B cell (primary cell): ENCODE measurements at regions not wholly inside any gene's neighbourhood (a gene's known extent, or its start where the extent isn't known, plus 50 kb on each side); places are given as distances from the start of the nearest gene placed in this dataset.

Experiments
- ATAC-seq: fragments of 200-7000 bp; cut with Tn5 transposase; one replicate; pipeline ENCODE4 v1.10.0; 2021; ENCODE audit warnings: low read depth, mild to moderate bottlenecking, moderate number of reproducible peaks, moderate library complexity
- CTCF ChIA-PET: fragments of 350-600 bp; sonication (Branson Sonifier 250); formaldehyde crosslinking; loops from one replicate; lab custom pipeline; 2021; ENCODE audit warnings: antibody characterized with exemption, inconsistent platforms; lab: Charles Lee
- POLR2A ChIA-PET: fragments of 350-600 bp; sonication (Branson Sonifier 250); formaldehyde crosslinking; loops from one replicate; lab custom pipeline; 2021; ENCODE audit warnings: antibody characterized with exemption; lab: Charles Lee
- DNase-seq: peaks from one replicate; pipeline ENCODE4 v3.0.0; 2013
- H2AFZ ChIP-seq: 2 replicates; pipeline ENCODE4 v1.6.1; 2012; ENCODE audit warnings: mild to moderate bottlenecking, low read depth, low read length; ENCODE audit not compliant: insufficient read depth, poor library complexity, severe bottlenecking
- H3K27ac ChIP-seq, 2 donors: 1 replicate in 1 of 2; 2 replicates in 1 of 2; pipeline ENCODE4 v1.5.1; 2012 to 2013; ENCODE audit warnings: low read length in 2 of 2, mild to moderate bottlenecking in 2 of 2, moderate library complexity in 1 of 2
- H3K27me3 ChIP-seq, 4 experiments: fragments of 200-600 bp in 1 of 4; sonication (generic) in 1 of 4; replicated peaks in 1 of 4; 1 replicate in 2 of 4; 2 replicates in 2 of 4; pipeline versions ENCODE4 v1.6.1 to v1.7.0; 2013 to 2016; ENCODE audit warnings: low read length in 3 of 4, mild to moderate bottlenecking in 2 of 4, mixed read lengths in 1 of 4, moderate library complexity in 1 of 4; ENCODE audit not compliant: insufficient read depth in 4 of 4, control insufficient read depth in 3 of 4; ENCODE audit errors: control extremely low read depth in 1 of 4
- H3K36me3 ChIP-seq, 2 experiments: replicated peaks in 1 of 2; 1 replicate in 1 of 2; 2 replicates in 1 of 2; pipeline versions ENCODE4 v1.6.1 to v1.7.1; 2013; ENCODE audit warnings: low read length in 1 of 2; ENCODE audit not compliant: insufficient read depth in 2 of 2, control insufficient read depth in 1 of 2; ENCODE audit errors: control extremely low read depth in 1 of 2, extremely low read depth in 1 of 2
- H3K4me1 ChIP-seq, 2 donors: fragments of 200-600 bp in 1 of 2; sonication (generic) in 1 of 2; 1 replicate in 1 of 2; 2 replicates in 1 of 2; pipeline versions ENCODE4 v1.5.1 to v1.6.1; 2013 to 2017; ENCODE audit warnings: low read length in 2 of 2; ENCODE audit not compliant: control insufficient read depth in 2 of 2, insufficient read depth in 2 of 2
- H3K4me2 ChIP-seq: replicated peaks from 2 replicates; pipeline ENCODE3; 2012; ENCODE audit warnings: mild to moderate bottlenecking, low read depth, low read length; ENCODE audit not compliant: poor library complexity, severe bottlenecking
- H3K4me3 ChIP-seq, 5 experiments: fragments of 200-600 bp in 1 of 5; sonication (generic) in 1 of 5; 1 replicate in 3 of 5; 2 replicates in 2 of 5; pipeline versions ENCODE4 v1.5.1 to v1.7.0; 2011 to 2016; ENCODE audit warnings: low read length in 4 of 5, mild to moderate bottlenecking in 4 of 5, low read depth in 2 of 5, control low read depth in 1 of 5, moderate library complexity in 1 of 5; ENCODE audit not compliant: insufficient read depth in 1 of 5; ENCODE audit errors: control extremely low read depth in 1 of 5, extremely low read depth in 1 of 5
- H3K79me2 ChIP-seq: fragments of 200-600 bp; sonication (generic); one replicate; pipeline ENCODE4 v1.6.0; 2016; ENCODE audit warnings: low read length; ENCODE audit not compliant: control insufficient read depth, insufficient read depth
- H3K9ac ChIP-seq: fragments of 200-600 bp; sonication (generic); 2 replicates; pipeline ENCODE4 v1.6.1; 2017; ENCODE audit warnings: mild to moderate bottlenecking, low read length, moderate library complexity
- H3K9me3 ChIP-seq, 3 donors: one replicate each; pipeline versions ENCODE4 v1.6.1 to v1.7.1; 2013; ENCODE audit warnings: low read length in 2 of 3; ENCODE audit not compliant: control insufficient read depth in 2 of 3, insufficient read depth in 1 of 3; ENCODE audit errors: control extremely low read depth in 1 of 3
- H4K20me1 ChIP-seq: 2 replicates; pipeline ENCODE4 v1.6.0; 2012; ENCODE audit warnings: mild to moderate bottlenecking, low read length; ENCODE audit not compliant: insufficient read depth, control insufficient read depth, poor library complexity, severe bottlenecking
- H3K27ac Mint-ChIP-seq: one replicate; pipeline ENCODE4 v1.8.0; 2021; ENCODE audit warnings: mixed read lengths
- H3K27me3 Mint-ChIP-seq: one replicate; pipeline ENCODE4 v1.8.0; 2021; ENCODE audit warnings: mixed read lengths
- H3K4me1 Mint-ChIP-seq: one replicate; pipeline ENCODE4 v1.8.0; 2021; ENCODE audit warnings: mixed read lengths
- H3K4me3 Mint-ChIP-seq: one replicate; pipeline ENCODE4 v1.8.0; 2021; ENCODE audit warnings: mixed read lengths
- H3K9me3 Mint-ChIP-seq: one replicate; pipeline ENCODE4 v1.8.0; 2022; ENCODE audit warnings: mixed read lengths; ENCODE audit not compliant: insufficient read depth
- EZH2 ChIP-seq: IDR thresholded peaks from 2 replicates; pipeline ENCODE4 v1.6.1; 2012; ENCODE audit warnings: borderline replicate concordance, low read depth, mild to moderate bottlenecking, moderate library complexity, low read length; ENCODE audit not compliant: insufficient read depth, poor library complexity, severe bottlenecking
- WGBS: methylation state at CpG from one replicate; pipeline ENCODE4 v1.1.5; 2013; ENCODE audit warnings: missing lambda C conversion rate; ENCODE audit not compliant: insufficient coverage; 5-methylcytosine and 5-hydroxymethylcytosine counted together
- intact Hi-C: fragments of 100-400 bp; cut with micrococcal nuclease; formaldehyde crosslinking; loops from one replicate; pipeline ENCODE4 v1.10.0; 2022
- TF ChIP-seq, protein P1 (sequence below): fragments of 200-600 bp; IDR thresholded peaks from one replicate; pipeline ENCODE4 v1.8.0; 2022; ENCODE audit warnings: antibody characterized with exemption, mild to moderate bottlenecking

DNA sequence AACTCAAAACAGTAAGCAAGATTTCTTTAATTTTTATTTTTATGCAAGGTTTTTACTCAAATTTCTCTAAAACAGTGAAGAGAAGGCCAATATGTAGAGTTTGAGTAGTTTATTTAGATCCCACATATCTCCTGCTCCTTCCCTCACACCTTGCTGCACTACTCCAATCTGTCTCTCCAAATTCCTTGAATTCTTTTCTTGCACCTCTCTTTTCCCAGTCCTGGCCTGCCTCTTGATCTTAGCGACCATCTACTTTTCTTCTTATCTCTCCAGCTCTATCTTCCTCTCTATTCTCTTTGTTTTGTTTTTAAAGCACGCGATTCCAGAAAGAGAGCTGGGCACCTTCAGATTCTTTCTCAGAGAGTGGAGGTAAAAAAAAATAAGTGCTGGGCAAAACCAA, 86.7 kb upstream of the KCNQ5 start:
- DNase-seq, result no peak
- CTCF ChIA-PET, result no interaction called here
- H2AFZ ChIP-seq, result no peak overlapping the region
- H4K20me1 ChIP-seq, result no peaks in the 10 kb centered on the region
- no peak overlapping the region for H3K9ac ChIP-seq
- H3K9me3 Mint-ChIP-seq, result peaks cover 2% of the 10 kb centered on the region
- POLR2A ChIA-PET, result no interaction called here
- no peaks in the 10 kb centered on the region for H3K36me3 ChIP-seq
- peaks cover 0 to 5% (median 0%) of the 10 kb centered on the region in 4 experiments for H3K27me3 ChIP-seq
- H3K27me3 Mint-ChIP-seq, result peaks cover 14% of the 10 kb centered on the region
- ATAC-seq, result no peak
- no peaks in the 10 kb centered on the region for H3K79me2 ChIP-seq
- WGBS, result no CpG with 5 or more reads among the region's 3 CpGs
- peaks cover 0 to 2% (median under 1%) of the 10 kb centered on the region in 3 donors for H3K9me3 ChIP-seq
- no peak overlapping the region for H3K27ac ChIP-seq
- H3K27ac Mint-ChIP-seq, result no peak overlapping the region
- H3K4me2 ChIP-seq, result no peak overlapping the region
- intact Hi-C loops, result no loop called here
- no peak overlapping the region for H3K4me3 Mint-ChIP-seq
- H3K4me1 Mint-ChIP-seq, result no peaks in the 10 kb centered on the region
- no peak for TF ChIP-seq EZH2
- TF ChIP-seq, protein P1, sequence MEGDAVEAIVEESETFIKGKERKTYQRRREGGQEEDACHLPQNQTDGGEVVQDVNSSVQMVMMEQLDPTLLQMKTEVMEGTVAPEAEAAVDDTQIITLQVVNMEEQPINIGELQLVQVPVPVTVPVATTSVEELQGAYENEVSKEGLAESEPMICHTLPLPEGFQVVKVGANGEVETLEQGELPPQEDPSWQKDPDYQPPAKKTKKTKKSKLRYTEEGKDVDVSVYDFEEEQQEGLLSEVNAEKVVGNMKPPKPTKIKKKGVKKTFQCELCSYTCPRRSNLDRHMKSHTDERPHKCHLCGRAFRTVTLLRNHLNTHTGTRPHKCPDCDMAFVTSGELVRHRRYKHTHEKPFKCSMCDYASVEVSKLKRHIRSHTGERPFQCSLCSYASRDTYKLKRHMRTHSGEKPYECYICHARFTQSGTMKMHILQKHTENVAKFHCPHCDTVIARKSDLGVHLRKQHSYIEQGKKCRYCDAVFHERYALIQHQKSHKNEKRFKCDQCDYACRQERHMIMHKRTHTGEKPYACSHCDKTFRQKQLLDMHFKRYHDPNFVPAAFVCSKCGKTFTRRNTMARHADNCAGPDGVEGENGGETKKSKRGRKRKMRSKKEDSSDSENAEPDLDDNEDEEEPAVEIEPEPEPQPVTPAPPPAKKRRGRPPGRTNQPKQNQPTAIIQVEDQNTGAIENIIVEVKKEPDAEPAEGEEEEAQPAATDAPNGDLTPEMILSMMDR, result no peak
- no peak overlapping the region for H3K4me3 ChIP-seq
- no peaks in the 10 kb centered on the region for H3K4me1 ChIP-seq

DNA sequence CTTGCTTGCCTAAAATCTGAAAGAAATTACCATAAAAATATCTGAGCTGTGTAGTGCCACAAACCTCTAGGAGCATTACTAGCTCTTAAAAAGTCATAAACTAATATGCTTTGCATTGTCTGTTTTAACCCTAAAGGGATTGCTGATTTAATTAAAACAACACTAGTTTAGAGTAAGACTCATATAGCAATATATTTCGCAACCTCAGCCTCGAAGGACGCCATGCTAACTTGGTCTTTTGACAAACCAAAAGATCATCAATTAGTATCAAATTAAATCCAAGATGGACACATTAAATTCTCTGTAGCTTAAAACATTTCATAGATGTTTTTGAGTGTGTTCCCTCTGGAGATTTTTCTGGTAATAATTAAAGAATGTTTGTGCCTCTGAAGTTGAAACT, 74.8 kb upstream of the KCNQ5 start:
- Mint-ChIP-seq H3K27me3 (peaks cover 41% of the 10 kb centered on the region), H3K9me3 (peaks cover 4% of the 10 kb centered on the region), H3K4me3 (no peak overlapping the region), H3K4me1 (no peaks in the 10 kb centered on the region), H3K27ac (no peak overlapping the region)
- Histone ChIP-seq H3K27me3 (peaks cover 0 to 9% (median 4%) of the 10 kb centered on the region in 4 experiments), H2AFZ (no peak overlapping the region), H3K4me1 (no peaks in the 10 kb centered on the region), H3K9me3 (peaks cover 0 to 3% (median 3%) of the 10 kb centered on the region in 3 donors), H4K20me1 (no peaks in the 10 kb centered on the region), H3K9ac (no peak overlapping the region), H3K4me3 (no peak overlapping the region), H3K36me3 (no peaks in the 10 kb centered on the region), H3K27ac (no peak overlapping the region), H3K4me2 (no peak overlapping the region), H3K79me2 (no peaks in the 10 kb centered on the region)
- TF ChIP-seq EZH2, result no peak
- TF ChIP-seq, protein P1, result no peak
- ATAC-seq, result no peak
- ChIA-PET CTCF (interaction anchor here (2.0 kb wide), 1 partner anchor 9 kb away, joined by 5 read pairs; no protein-coding TSS in a partner anchor), POLR2A (no interaction called here)
- intact Hi-C loops, result no loop called here
- no peak for DNase-seq
- WGBS, result 100% methylated on average over 3 of the region's 3 CpGs
